CD4-positive, alpha-beta memory T cell (primary cell): ENCODE measurements at regions not wholly inside any gene's neighbourhood (a gene's known extent, or its start where the extent isn't known, plus 50 kb on each side); places are given as distances from the start of the nearest gene placed in this dataset.

ENCODE experiments used
- CTCF ChIA-PET: fragments of 350-600 bp; sonication (Branson Sonifier 250); formaldehyde crosslinking; loops from one replicate; lab custom pipeline; 2021; ENCODE audit warnings: inconsistent platforms; ENCODE audit not compliant: partially characterized antibody; lab: Charles Lee
- POLR2A ChIA-PET: fragments of 350-600 bp; sonication (Branson Sonifier 250); formaldehyde crosslinking; loops from one replicate; lab custom pipeline; 2021; ENCODE audit not compliant: partially characterized antibody; lab: Charles Lee
- DNase-seq, 5 donors: peaks; one replicate each; pipeline versions ENCODE4 v3.0.0 to v3.0.0-alpha.2; 2020 to 2022; ENCODE audit warnings: mixed read lengths in 1 of 5
- H3K27ac ChIP-seq: one replicate; pipeline ENCODE4 v1.7.0; 2013; ENCODE audit warnings: low read depth, low read length
- H3K27me3 ChIP-seq: 2 replicates; pipeline ENCODE4 v1.7.0; 2013; ENCODE audit warnings: mild to moderate bottlenecking, low read length, moderate library complexity; ENCODE audit not compliant: insufficient read depth
- H3K36me3 ChIP-seq: 2 replicates; pipeline ENCODE4 v1.7.0; 2013; ENCODE audit warnings: mild to moderate bottlenecking, low read length, moderate library complexity; ENCODE audit not compliant: insufficient read depth
- H3K4me1 ChIP-seq: 2 replicates; pipeline ENCODE4 v1.7.0; 2013; ENCODE audit warnings: mild to moderate bottlenecking, low read length, moderate library complexity; ENCODE audit not compliant: insufficient read depth
- H3K4me3 ChIP-seq, 2 donors: one replicate each; pipeline ENCODE4 v1.7.0; 2013; ENCODE audit warnings: low read length in 2 of 2, mild to moderate bottlenecking in 1 of 2
- H3K9me3 ChIP-seq, 2 donors: one replicate each; pipeline ENCODE4 v1.7.0; 2013; ENCODE audit warnings: low read length in 2 of 2, control low read depth in 1 of 2; ENCODE audit not compliant: control insufficient read depth in 1 of 2
- H3K27ac Mint-ChIP-seq, 7 donors: one replicate each; pipeline ENCODE4 v1.8.0; 2020 to 2021; ENCODE audit warnings: mixed read lengths in 7 of 7, mild to moderate bottlenecking in 6 of 7, inconsistent platforms in 3 of 7, moderate library complexity in 3 of 7
- H3K27me3 Mint-ChIP-seq, 2 donors: one replicate each; pipeline ENCODE4 v1.8.0; 2020 to 2021; ENCODE audit warnings: mixed read lengths in 2 of 2
- H3K36me3 Mint-ChIP-seq, 2 donors: one replicate each; pipeline ENCODE4 v1.8.0; 2020 to 2021; ENCODE audit warnings: mixed read lengths in 2 of 2, inconsistent platforms in 1 of 2, mild to moderate bottlenecking in 1 of 2
- H3K4me1 Mint-ChIP-seq, 4 donors: one replicate each; pipeline ENCODE4 v1.8.0; 2020 to 2021; ENCODE audit warnings: mixed read lengths in 4 of 4, mild to moderate bottlenecking in 1 of 4
- H3K4me3 Mint-ChIP-seq, 8 donors: one replicate each; pipeline ENCODE4 v1.8.0; 2020 to 2021; ENCODE audit warnings: mixed read lengths in 8 of 8, mild to moderate bottlenecking in 7 of 8, moderate library complexity in 6 of 8, inconsistent platforms in 3 of 8
- H3K9me3 Mint-ChIP-seq, 8 donors: one replicate each; pipeline ENCODE4 v1.8.0; 2020 to 2021; ENCODE audit warnings: mixed read lengths in 8 of 8, mild to moderate bottlenecking in 5 of 8, inconsistent platforms in 3 of 8, moderate library complexity in 1 of 8
- intact Hi-C: fragments of 100-400 bp; cut with micrococcal nuclease; formaldehyde crosslinking; loops from one replicate; pipeline ENCODE4 v1.15.1; 2023

DNA sequence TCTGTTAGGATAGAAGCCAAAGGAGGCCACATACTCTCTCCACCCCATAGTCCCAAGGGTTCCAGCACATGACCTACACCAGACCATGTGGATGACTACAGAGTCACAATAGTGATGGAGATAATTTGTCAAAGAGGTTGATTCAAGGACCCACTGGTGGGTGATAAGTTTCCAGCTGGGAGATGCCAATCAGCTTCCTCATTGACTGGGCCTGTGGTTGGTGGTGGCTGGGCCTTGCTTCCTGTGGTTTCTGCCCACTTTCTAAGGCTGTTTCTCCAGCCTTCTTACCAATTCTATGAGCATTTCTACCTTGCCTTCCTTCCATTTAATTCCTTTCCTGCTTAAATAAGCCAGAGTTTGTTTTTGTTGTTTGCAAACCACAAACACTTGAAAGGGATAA, 95.5 kb upstream of the CPEB2 start:
- Histone ChIP-seq H3K27ac (no peak overlapping the region), H3K27me3 (no peaks in the 10 kb centered on the region), H3K36me3 (no peaks in the 10 kb centered on the region), H3K4me3 (no peak overlapping the region), H3K4me1 (no peaks in the 10 kb centered on the region), H3K9me3 (no peaks in the 10 kb centered on the region)
- DNase-seq: no peak
- H3K9me3 Mint-ChIP-seq: peaks cover 0 to 5% (median 0%) of the 10 kb centered on the region in 8 donors
- no peaks in the 10 kb centered on the region for H3K36me3 Mint-ChIP-seq
- H3K4me3 Mint-ChIP-seq: no peak overlapping the region
- POLR2A ChIA-PET: no interaction called here
- H3K27me3 Mint-ChIP-seq: peaks cover 13 to 20% of the 10 kb centered on the region in 2 donors
- no peak overlapping the region for H3K27ac Mint-ChIP-seq
- CTCF ChIA-PET: no interaction called here
- intact Hi-C loops: no loop called here
- no peaks in the 10 kb centered on the region for H3K4me1 Mint-ChIP-seq

DNA sequence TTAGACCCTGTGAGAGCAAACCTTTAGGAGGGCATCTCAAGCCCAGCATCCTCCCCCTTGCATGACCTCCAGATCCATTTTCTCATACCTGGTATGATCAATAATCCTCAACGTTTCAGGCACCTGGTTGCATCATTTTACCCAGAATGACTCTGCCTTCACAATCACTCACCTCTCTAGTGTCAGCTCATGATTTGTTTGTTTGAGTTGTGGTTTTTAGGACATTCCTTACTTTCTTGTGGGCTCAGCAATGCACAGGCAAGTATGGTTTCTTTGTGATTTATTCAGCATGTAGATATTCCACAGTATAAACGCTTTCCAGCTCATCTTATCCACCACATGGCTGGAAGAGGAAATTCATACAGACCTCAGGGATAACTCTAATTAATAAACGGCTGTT, 93.6 kb upstream of the CPEB2 start:
- Histone ChIP-seq H3K36me3 (no peaks in the 10 kb centered on the region), H3K27ac (no peak overlapping the region), H3K9me3 (no peaks in the 10 kb centered on the region), H3K27me3 (no peaks in the 10 kb centered on the region), H3K4me1 (no peaks in the 10 kb centered on the region), H3K4me3 (no peak overlapping the region)
- Mint-ChIP-seq H3K36me3 (no peaks in the 10 kb centered on the region), H3K27ac (no peak overlapping the region), H3K9me3 (peaks cover 0 to 8% (median 0%) of the 10 kb centered on the region in 8 donors), H3K4me1 (no peaks in the 10 kb centered on the region), H3K27me3 (peaks cover 13 to 25% of the 10 kb centered on the region in 2 donors), H3K4me3 (no peak overlapping the region)
- ChIA-PET CTCF (interaction anchor here (0.7 kb wide), 2 partner anchors 19 to 1790 kb away, joined by 3 to 4 read pairs; no protein-coding TSS in a partner anchor), POLR2A (no interaction called here)
- intact Hi-C loops: no loop called here
- DNase-seq: no peak

DNA sequence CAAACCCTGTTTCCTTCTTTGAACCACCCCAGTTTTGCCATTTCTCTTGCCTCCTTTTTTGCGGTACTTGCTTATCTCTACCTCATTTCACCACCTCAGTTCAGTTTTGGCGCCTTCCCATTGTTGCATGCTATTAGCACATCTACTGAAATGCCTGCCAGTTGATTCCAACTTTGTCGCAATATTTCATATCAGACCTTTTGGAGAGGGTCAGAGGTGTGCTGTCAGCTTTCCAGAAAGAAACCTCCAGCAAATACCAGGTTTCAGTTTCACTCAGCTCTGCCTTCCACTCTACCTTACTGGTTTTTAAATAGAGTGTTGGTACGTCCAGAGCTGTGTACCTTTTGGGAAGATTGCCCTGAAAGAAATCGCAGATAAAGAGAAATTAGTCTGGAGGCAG, 91.9 kb upstream of the CPEB2 start:
- Histone ChIP-seq H3K4me1 (no peaks in the 10 kb centered on the region), H3K36me3 (no peaks in the 10 kb centered on the region), H3K27ac (no peak overlapping the region), H3K4me3 (no peak overlapping the region), H3K27me3 (no peaks in the 10 kb centered on the region), H3K9me3 (no peaks in the 10 kb centered on the region)
- ChIA-PET CTCF (no interaction called here), POLR2A (no interaction called here)
- no peak overlapping the region for H3K4me3 Mint-ChIP-seq
- no peak for DNase-seq
- H3K9me3 Mint-ChIP-seq: peaks cover 0 to 8% (median 0%) of the 10 kb centered on the region in 8 donors
- peaks cover 14 to 29% of the 10 kb centered on the region in 2 donors for H3K27me3 Mint-ChIP-seq
- H3K4me1 Mint-ChIP-seq: no peaks in the 10 kb centered on the region
- no peak overlapping the region for H3K27ac Mint-ChIP-seq
- intact Hi-C loops: no loop called here
- no peaks in the 10 kb centered on the region for H3K36me3 Mint-ChIP-seq

DNA sequence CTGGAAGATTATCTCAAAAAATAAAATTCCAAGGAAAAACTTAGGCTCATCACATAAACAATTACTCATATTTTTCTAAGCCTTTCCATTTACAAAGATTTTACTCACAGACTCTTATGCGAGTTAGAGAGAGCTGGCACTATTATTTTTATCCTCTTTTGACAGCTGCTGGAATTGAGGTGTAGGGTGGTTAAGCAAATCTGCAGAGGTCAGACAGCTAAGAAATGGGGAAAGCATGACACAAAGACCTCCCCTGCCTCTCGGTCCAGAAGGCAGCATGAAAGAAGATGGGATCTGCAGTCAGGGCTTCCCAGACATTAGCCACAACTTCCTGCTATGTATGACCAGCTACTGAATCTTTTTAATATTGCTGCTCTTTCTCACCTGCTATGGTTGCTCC, 89.9 kb upstream of the CPEB2 start:
- no peak overlapping the region for H3K27ac Mint-ChIP-seq
- H3K36me3 Mint-ChIP-seq: no peaks in the 10 kb centered on the region
- no peaks in the 10 kb centered on the region for H3K4me1 ChIP-seq
- POLR2A ChIA-PET: no interaction called here
- no peaks in the 10 kb centered on the region for H3K9me3 ChIP-seq
- H3K4me3 ChIP-seq: no peak overlapping the region
- H3K9me3 Mint-ChIP-seq: peaks cover 0 to 8% (median 0%) of the 10 kb centered on the region in 8 donors
- DNase-seq: no peak
- CTCF ChIA-PET: no interaction called here
- intact Hi-C loops: no loop called here
- no peak overlapping the region for H3K27ac ChIP-seq
- H3K27me3 Mint-ChIP-seq: peaks cover 14 to 34% of the 10 kb centered on the region in 2 donors
- no peaks in the 10 kb centered on the region for H3K36me3 ChIP-seq
- H3K27me3 ChIP-seq: no peaks in the 10 kb centered on the region
- no peak overlapping the region for H3K4me3 Mint-ChIP-seq
- H3K4me1 Mint-ChIP-seq: no peaks in the 10 kb centered on the region

DNA sequence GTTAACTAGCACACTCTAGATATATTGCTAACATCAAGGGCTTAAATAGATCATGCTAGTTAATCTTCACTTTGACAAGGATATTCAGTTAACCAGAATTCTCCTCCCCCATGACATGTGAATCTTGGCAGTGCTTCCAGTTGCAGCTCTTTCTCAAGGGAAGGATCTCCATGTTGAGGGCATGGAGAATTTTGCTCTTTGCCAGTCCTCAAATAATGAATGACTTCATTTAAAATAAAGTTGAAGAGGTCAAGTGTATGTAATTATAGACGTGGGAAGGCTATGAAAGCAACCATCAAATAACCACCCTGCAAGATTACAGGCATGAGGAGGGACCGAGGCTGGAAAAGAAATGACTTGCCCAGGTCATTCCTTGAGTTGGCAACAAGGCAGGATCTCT, 87.3 kb upstream of the CPEB2 start:
- no peak overlapping the region for H3K27ac ChIP-seq
- H3K36me3 ChIP-seq: no peaks in the 10 kb centered on the region
- intact Hi-C loops: no loop called here
- H3K9me3 ChIP-seq: no peaks in the 10 kb centered on the region
- no peaks in the 10 kb centered on the region for H3K27me3 ChIP-seq
- H3K4me1 Mint-ChIP-seq: no peaks in the 10 kb centered on the region
- peaks cover 0 to 3% (median 0%) of the 10 kb centered on the region in 8 donors for H3K9me3 Mint-ChIP-seq
- H3K27ac Mint-ChIP-seq: no peak overlapping the region
- no peak overlapping the region for H3K4me3 ChIP-seq
- POLR2A ChIA-PET: no interaction called here
- no peaks in the 10 kb centered on the region for H3K4me1 ChIP-seq
- CTCF ChIA-PET: no interaction called here
- no peak for DNase-seq
- no peak overlapping the region for H3K4me3 Mint-ChIP-seq
- H3K27me3 Mint-ChIP-seq: peaks cover 11 to 29% of the 10 kb centered on the region in 2 donors
- no peaks in the 10 kb centered on the region for H3K36me3 Mint-ChIP-seq

DNA sequence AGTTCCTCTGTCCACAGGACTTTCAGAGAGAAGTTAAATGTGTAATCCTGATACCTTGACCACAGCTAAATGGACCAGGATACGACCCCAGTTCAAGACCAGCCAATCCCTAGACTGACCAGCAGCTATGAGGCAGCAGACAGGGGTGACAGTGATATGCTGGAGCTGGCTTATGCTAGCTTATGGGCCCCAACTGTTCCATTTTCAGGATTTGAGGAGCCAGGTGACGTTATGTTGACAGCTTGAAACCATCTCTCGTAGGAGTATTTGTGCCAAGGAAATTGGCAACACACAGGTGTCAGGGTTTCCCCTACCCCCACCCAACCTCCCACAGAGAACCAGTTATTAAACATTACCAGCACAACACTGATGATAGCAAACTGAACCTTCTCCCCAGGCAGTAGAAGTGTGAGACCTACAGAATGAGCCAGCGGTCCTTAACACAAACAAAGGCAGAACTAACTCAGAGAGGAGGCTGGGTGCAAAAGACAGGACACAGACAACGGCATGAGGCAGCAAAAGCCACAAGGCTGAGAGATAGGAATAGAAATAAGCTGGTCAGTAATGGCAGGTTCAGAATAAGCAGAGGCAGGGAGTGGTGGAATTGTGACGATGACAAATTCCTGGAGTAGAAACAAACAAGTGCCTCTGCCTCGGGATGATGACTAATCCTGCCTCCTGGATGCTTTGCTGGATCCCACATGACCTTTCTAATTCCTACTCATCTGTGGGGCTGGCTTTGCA, 85.6 kb upstream of the CPEB2 start:
- no peak overlapping the region for H3K27ac Mint-ChIP-seq

DNA sequence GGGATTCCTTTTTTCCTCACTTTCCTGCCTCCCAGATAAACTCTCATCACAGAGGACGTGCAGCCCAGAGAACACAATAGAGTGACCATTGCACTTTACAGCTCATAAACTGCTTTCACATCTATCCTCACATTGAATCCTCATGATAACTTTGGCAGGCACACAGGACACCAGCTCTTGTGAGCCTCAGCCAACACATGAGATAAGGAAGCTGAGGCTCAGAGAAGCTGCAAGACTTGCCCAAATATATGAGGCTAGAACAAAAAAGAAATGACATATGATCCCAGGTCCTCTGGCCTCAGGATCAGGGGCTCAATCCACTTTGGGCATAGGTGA, 85.0 kb upstream of the CPEB2 start:
- Histone ChIP-seq H3K4me1 (no peaks in the 10 kb centered on the region), H3K27ac (no peak overlapping the region), H3K27me3 (no peaks in the 10 kb centered on the region), H3K36me3 (no peaks in the 10 kb centered on the region), H3K4me3 (no peak overlapping the region), H3K9me3 (no peaks in the 10 kb centered on the region)
- DNase-seq: no peak
- intact Hi-C loops: no loop called here
- no peaks in the 10 kb centered on the region for H3K36me3 Mint-ChIP-seq
- H3K9me3 Mint-ChIP-seq: peaks cover 0 to 3% (median 0%) of the 10 kb centered on the region in 8 donors
- H3K4me1 Mint-ChIP-seq: no peaks in the 10 kb centered on the region
- ChIA-PET POLR2A (no interaction called here), CTCF (no interaction called here)
- H3K4me3 Mint-ChIP-seq: no peak overlapping the region
- peaks cover 5 to 22% of the 10 kb centered on the region in 2 donors for H3K27me3 Mint-ChIP-seq
- H3K27ac Mint-ChIP-seq: no peak overlapping the region

More for the DNA sequence above, 85.6 kb upstream of the CPEB2 start:
- DNase-seq: no peak
- H3K4me3 Mint-ChIP-seq: no peak overlapping the region
- Histone ChIP-seq H3K4me3 (no peak overlapping the region), H3K27ac (no peak overlapping the region), H3K4me1 (no peaks in the 10 kb centered on the region), H3K27me3 (no peaks in the 10 kb centered on the region), H3K36me3 (no peaks in the 10 kb centered on the region), H3K9me3 (no peaks in the 10 kb centered on the region)
- no peaks in the 10 kb centered on the region for H3K36me3 Mint-ChIP-seq
- intact Hi-C loops: no loop called here
- CTCF ChIA-PET: no interaction called here
- POLR2A ChIA-PET: no interaction called here
- peaks cover 0 to 3% (median 0%) of the 10 kb centered on the region in 8 donors for H3K9me3 Mint-ChIP-seq
- peaks cover 5 to 22% of the 10 kb centered on the region in 2 donors for H3K27me3 Mint-ChIP-seq
- no peaks in the 10 kb centered on the region for H3K4me1 Mint-ChIP-seq
